ENCODE measurements at regions not wholly inside any gene's neighbourhood (a gene's known extent, or its start where the extent isn't known, plus 50 kb on each side); places are given as distances from the start of the nearest gene placed in this dataset.
"Not testable (repeated sequence)": the region's sequence is repeated elsewhere in the genome, so short reads cannot be mapped to it uniquely, and the experiment has no call there.

- DNase-seq (ENCODE audit: low read depth in 3 of 3), result not testable (repeated sequence)
These were observed 279.8 kb upstream of the PROK2 start for GRCh38 chr3:72064727-72065126.

- DNase-seq (ENCODE audit: low read depth in 3 of 3), result no peak
These were observed 277.1 kb upstream of the PROK2 start for GRCh38 chr3:72062017-72062416.

DNA sequence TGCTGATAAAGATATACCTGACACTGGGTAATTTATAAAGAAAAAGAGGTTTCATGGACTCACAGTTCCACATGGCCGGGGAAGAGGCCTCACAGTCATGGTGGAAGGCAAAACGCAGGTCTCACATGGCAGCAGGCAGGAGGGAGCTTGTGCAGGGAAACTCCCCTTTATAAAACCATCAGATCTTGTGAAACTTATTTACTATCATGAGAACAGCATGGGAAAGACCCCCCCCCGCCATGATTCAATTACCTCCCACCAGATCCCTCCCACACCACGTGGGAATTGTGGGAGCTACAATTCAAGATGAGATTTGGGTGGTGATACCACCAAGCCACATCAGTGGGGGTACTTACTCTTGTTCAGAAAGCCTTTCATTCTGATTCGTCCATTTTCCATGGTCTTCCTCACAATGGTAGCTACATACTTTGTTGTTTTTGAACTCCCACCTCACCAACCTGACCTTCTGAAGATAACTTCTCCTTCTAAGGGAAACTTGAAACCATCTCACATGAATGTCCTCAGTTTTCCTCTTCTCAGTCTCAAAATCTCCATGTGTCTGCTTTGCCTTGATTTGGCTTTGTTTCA is 275.6 kb upstream of the PROK2 start:
- DNase-seq (ENCODE audit: low read depth in 3 of 3), result peak in 1 of 3 experiments; percentile 28

DNA sequence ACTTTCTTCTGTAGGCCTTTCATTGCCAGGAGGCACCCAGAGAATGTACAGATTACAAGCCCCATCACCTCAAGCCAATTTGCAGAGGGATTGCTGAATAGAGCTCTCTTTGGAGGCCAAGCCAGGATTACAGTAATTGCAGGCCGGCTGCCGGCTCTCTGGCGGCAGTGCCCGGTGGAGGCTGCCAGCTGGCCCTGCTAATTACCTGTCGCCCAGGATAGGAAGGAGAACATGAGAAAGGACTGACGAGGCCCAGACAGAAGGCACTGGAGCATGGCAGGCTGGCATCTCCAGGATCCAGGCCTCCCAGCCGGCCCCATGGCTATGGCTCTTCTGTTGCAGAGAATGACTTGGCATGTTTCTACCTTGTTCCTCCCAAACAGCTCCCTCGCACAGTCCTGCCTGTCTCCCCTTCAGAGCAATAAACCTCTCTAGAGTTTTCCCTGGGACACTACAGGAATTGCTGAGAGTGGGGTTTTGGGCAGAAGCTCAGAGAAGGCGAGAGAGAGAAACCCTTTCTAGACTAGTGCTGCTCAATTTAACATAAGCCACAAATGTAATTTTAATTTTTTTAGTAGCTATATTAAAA is 273.6 kb upstream of the PROK2 start:
- no peak for DNase-seq (ENCODE audit: low read depth in 3 of 3)

DNA sequence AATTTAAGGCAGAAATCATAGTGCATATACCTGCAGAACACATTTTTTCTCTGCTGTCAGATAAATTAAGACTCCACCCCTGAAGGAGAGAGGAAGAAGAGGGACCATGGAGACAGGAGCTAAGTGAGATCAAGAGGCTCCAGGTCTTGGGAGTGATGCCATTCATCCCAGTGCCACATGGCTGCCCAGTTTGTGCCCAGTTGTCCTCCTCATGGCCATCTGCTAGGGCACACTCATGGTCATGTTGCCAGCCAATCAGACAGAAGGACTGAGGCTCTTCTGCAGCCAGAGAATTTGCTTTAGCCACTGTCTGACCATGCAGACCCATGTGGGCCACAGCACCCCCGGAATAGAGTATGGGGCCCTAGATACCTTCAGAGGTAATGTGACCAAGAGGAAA is 270.5 kb upstream of the PROK2 start:
- DNase-seq (ENCODE audit: low read depth in 3 of 3), result no peak

DNA sequence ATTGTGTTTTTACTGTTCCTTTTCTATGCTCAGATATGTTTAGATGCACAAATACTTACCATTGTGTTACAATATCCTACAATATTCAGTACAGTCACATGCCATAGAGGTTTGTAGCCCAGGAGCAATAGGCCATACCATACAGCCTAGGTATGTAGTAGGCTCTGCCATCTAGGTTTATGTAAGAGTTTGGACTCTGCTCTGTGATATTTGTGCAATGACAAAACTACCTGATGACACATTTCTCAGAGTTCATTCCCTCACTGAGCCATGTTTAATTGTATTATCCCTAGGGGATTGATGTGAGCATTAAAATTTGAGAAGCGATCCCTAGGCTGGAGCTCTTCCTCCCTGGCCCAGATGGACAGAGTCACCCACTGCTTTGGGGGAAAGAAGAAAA is 270.0 kb upstream of the PROK2 start:
- no peak for DNase-seq (ENCODE audit: low read depth in 3 of 3)

GRCh38 chr3:72052841-72053409 is 268.0 kb upstream of the PROK2 start:
- DNase-seq (ENCODE audit: low read depth in 3 of 3), result no peak

GRCh38 chr3:72050771-72051170 is 265.8 kb upstream of the PROK2 start:
- no peak for DNase-seq (ENCODE audit: low read depth in 3 of 3)

DNA sequence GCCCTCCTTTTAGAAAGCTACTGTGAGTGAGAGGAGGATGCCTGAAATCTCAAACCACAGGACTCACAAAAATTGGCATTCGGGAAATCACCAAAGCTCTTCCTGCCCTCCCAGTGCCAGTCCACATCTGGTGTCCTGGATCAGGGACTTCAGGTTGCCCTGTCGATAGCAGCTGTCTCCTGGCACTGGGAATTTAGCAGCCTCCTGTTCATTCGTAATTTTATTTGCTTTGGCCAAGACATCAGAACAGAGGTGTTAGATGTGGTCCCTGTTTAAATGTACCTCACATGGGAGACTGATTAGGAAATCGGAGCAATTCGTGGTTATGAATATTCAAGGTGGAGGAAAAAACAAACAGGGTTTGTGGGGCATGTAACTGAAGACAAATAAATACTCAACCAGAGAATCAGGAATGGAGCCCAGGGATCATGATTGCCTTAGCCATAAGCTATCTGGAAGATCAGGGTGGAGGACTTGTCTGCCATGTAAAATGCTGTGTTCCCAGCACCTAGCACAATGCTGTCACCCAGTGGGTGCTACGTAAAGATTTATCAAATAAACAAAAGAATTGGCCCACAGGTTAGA is 265.2 kb upstream of the PROK2 start:
- DNase-seq (ENCODE audit: low read depth in 3 of 3), result no peak

DNA sequence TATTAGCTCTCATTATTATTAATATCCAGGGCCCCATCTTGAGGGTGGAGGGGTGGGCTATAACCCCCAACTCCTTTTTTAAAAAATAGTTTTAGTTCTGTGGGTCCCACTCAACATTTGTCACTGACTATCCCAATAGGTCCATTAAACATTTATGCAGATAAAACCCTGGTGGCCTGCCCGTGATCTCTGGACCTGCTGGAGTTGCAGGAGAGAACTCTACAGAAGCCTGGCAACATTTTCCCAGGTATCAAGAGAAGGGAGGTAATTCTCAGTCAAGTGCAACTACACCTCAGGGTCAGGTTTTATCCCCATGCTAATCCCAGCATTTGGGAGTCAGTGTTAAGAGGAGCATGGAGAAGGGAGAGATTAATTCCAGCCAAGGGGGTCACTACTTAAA is 264.4 kb upstream of the PROK2 start:
- no peak for DNase-seq (ENCODE audit: low read depth in 3 of 3)

DNA sequence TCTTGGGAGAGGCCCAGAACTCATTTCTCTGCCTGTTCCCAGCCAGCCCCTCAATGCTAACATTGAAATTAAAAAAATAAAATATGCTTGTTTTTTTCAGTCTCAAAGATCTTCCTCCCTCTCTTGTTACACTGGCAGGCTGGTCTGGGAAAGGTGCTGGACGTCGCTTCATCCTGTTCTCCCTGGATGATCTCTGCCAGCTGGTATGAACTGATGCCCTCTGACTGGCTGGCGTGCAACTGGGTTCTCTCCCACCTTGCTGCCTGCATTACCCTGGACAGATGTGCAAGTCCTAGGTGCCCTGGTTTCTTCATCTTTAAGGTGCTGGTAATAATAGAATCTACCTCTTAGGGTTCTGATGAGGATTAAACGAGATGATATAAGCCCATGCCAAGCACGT is 263.9 kb upstream of the PROK2 start:
- DNase-seq (ENCODE audit: low read depth in 3 of 3), result no peak

- no peak for DNase-seq (ENCODE audit: low read depth in 3 of 3)
These were observed 262.4 kb upstream of the PROK2 start for GRCh38 chr3:72047221-72047871.

- no peak for DNase-seq (ENCODE audit: low read depth in 3 of 3)
These were observed 259.4 kb upstream of the PROK2 start for GRCh38 chr3:72044231-72044855.

GRCh38 chr3:72043204-72044133 is 258.5 kb upstream of the PROK2 start:
- no peak for DNase-seq (ENCODE audit: low read depth in 3 of 3)

DNA sequence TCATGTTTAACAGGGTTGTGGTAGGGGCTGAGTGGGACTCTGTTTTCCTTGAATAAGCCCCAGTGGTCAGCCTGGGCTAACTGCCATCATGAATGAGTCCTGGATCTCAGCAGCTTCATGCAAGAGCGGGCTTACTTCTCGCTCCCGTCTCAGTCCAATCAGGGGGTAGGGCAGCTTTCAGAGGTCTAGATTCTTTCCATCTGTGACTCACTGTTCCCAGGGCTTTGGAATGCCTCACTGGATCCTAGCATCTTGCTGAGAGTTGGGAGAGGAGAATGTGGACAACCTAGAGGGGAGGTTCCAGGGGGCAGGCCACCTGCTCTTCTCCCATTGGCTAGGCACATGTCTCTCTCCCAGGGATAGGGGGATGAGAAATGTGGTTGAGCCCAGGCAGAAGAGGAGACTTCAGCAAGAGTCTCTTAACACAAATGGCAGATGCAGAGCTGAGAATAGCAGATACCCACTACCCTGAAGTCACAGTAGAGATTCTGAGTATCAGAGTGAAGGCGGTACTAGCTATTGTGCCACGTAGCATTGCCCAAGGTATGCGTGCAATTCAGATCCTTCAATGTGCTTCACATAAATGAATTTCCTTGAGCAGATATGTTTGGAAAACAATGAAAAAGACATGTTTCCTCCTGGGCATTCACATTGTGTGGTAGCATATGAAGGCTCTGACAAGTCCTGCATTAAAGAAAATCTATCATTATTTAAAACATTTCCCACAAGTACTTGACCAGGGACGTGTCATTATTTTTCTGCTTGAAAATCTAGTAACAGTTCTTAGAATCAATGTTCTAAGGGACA is 257.7 kb upstream of the PROK2 start:
- DNase-seq (ENCODE audit: low read depth in 3 of 3), result no peak

DNA sequence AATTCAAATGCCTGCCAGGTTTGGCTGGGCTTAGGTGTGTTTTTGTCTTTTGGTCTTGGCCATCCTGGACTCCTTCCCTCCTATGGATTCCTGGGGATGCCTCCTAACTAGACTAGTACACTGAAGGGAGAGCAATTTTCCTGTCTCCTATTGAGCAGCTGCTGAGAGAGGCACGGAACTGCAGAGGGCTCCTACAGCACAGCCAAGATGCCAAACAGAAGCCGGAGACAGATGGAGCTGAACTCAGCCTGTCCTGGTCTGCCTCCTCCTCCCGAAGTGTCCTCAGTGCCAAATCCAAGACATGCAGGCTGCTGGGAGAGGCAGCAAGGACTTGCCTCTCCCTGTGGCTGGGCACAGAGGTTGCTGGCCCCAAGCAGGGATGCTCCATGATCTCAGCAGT is 256.6 kb upstream of the PROK2 start:
- no peak for DNase-seq (ENCODE audit: low read depth in 3 of 3)

- no peak for DNase-seq (ENCODE audit: low read depth in 3 of 3)
These were observed 256.1 kb upstream of the PROK2 start for GRCh38 chr3:72041076-72041475.

DNA sequence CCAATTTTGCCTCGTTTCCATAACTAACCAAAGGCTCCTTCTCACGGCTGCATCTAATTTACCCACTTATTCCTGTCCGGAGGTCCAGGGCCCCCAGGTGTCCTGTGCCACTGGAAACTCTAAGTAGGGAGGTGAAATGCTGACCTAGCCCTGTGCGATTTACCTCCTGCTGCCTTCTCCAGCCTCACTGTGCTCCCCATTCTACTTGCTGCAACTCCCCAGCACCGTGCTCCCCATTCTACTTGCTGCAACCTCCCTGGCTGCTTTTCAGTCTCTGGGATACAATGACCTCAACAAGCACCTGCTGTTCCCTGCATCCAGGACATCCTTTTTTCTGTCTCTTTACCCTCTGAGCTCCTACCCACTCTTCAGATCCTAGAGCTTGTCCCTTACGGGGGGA is 254.7 kb upstream of the PROK2 start:
- no peak for DNase-seq (ENCODE audit: low read depth in 3 of 3)

GRCh38 chr3:72036899-72037298 is 252.0 kb upstream of the PROK2 start:
- DNase-seq (ENCODE audit: low read depth in 3 of 3), result no peak

GRCh38 chr3:72035606-72036005 is 250.7 kb upstream of the PROK2 start:
- no peak for DNase-seq (ENCODE audit: low read depth in 3 of 3)
